Mononuclear cell (primary cell): ENCODE measurements at regions not wholly inside any gene's neighbourhood (a gene's known extent, or its start where the extent isn't known, plus 50 kb on each side); places are given as distances from the start of the nearest gene placed in this dataset.
"Not testable (repeated sequence)": the region's sequence is repeated elsewhere in the genome, so short reads cannot be mapped to it uniquely, and the experiment has no call there.

Source experiments
- H3K27me3 ChIP-seq: 2 replicates; pipeline ENCODE4 v1.6.0; 2011; ENCODE audit warnings: low read length, control low read depth; ENCODE audit not compliant: insufficient read depth
- H3K4me1 ChIP-seq: 2 replicates; pipeline ENCODE4 v1.5.1; 2011; ENCODE audit warnings: mild to moderate bottlenecking, low read length, control low read depth; ENCODE audit not compliant: insufficient read depth
- H3K4me3 ChIP-seq: 2 replicates; pipeline ENCODE4 v1.5.1; 2011; ENCODE audit warnings: mild to moderate bottlenecking, low read length, moderate library complexity
- H3K9me3 ChIP-seq: 2 replicates; pipeline ENCODE4 v1.5.1; 2011; ENCODE audit warnings: low read depth, mild to moderate bottlenecking, control low read depth, low read length

DNA sequence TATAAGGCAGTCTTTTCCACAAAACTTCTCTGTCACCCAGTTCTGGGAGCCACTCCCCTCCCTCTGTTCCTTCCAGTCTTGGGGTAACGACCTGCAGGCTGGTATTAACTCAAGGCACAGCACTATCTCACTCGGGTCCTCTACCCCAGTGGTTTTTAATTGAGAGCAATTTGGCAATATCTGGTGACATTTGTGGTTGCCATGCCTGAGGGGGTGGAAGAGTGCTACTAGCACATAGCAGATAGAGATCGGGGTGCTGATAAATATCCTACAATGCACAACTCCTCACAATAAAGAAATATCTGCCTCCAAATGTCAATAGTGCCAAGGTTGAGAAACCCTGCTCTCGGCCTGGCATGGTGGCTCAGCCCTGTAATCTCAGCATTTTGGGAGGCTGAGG, 117.7 kb upstream of the ABCC4 start:
- H3K27me3 ChIP-seq = peaks cover 3% of the 10 kb centered on the region
- H3K4me1 ChIP-seq = no peaks in the 10 kb centered on the region
- no peaks in the 10 kb centered on the region for H3K9me3 ChIP-seq
- no peak overlapping the region for H3K4me3 ChIP-seq

DNA sequence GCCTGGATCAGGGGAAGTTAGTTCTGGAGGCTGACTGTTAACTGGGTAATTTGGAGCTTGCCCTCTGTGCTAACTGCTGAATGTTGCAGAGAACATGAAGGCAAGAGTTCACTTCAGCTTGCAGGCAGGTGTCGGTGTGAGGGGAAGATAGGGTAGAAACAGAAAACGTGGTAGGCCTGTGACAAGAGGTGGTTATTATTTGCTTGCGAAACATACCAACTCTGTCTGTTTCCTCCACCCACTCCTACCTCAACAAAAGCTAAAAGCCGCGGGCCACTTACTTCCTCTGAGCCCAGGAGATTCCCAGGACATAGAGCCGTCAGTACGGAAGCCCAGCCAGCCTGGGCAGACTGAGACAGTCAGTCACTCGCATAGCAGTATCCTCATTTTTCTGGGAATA, 119.2 kb upstream of the ABCC4 start:
- no peaks in the 10 kb centered on the region for H3K9me3 ChIP-seq
- peaks cover 3% of the 10 kb centered on the region for H3K27me3 ChIP-seq
- H3K4me3 ChIP-seq = no peak overlapping the region
- H3K4me1 ChIP-seq = no peaks in the 10 kb centered on the region

DNA sequence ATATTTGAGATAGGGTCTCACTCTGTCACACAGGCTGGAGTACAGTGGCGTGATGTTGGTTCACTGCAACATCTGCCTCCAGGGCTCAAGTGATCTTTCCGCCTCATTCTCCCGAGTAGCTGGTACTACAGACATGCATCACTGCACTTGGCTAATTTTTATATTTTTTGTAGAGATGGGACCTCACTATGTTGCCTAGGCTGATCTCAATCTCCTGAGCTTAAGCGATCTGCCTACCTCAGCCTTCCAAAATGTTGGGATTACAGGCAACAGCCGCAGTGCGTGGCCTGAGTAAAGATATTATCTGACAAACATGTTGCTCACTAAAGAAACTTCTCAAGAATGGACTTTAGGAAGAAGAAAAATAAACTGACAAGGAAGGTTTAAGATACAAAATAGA, 125.4 kb upstream of the ABCC4 start:
- no peak overlapping the region for H3K4me3 ChIP-seq
- no peaks in the 10 kb centered on the region for H3K27me3 ChIP-seq
- no peaks in the 10 kb centered on the region for H3K9me3 ChIP-seq
- no peaks in the 10 kb centered on the region for H3K4me1 ChIP-seq

DNA sequence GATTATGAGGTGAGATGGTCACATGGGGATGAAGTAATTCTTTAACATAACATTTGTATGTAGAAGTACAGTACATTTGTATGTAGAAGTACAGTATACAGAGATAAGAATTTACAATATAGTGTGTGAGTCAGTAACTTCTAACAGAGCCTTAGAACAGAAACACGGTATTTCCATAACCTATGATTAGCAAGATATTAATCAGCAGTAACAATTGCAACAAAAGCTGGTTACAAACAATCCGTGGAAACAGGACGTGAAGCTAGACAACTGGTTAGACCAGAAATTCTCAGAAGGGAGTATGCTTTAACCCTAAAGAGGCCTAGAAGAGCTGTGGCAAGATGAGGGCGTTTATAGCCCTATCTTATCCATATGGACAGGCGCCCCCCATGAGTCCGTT, 122.0 kb upstream of the CLDN10 start:
- not testable (repeated sequence) for H3K4me3 ChIP-seq, H3K27me3 ChIP-seq, H3K9me3 ChIP-seq, H3K4me1 ChIP-seq

DNA sequence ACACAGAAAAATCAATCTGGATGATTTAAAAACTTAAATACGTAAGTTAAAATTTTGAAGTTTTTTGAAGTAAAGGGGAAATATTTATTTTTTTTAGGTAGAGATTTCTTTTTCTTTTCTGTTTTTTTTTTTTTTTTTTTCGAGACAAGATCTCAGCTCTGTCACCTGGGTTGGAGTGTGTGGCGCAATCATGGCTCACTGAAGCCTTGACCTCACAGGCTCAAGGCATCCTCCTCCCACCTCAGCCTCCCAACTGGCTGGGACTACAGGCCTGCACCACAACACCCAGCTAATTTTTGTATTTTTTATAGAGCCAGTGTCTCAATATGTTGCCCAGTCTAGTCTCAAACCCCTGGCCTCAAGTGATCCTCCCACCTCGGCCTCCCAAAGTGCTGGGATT, 120.4 kb upstream of the CLDN10 start:
- Histone ChIP-seq H3K27me3 (no peaks in the 10 kb centered on the region), H3K9me3 (no peaks in the 10 kb centered on the region), H3K4me1 (no peaks in the 10 kb centered on the region), H3K4me3 (no peak overlapping the region)

DNA sequence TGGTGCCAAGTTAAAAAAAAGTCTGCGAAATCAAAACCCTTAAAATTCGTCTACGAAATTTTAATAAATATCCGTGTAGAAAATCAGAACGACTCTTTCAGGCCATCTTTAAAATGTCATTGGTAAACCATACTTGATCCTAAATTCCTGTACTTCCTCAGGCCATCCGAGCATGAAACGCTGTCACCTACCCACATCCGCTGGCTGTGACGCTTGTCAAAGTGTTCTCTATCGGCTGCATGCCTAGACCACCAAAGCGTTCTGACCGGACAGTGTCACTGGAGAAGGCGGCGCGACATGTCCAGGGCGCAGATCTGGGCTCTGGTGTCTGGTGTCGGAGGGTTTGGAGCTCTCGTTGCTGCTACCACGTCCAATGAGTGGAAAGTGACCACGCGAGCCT, 119.0 kb upstream of the CLDN10 start:
- no peaks in the 10 kb centered on the region for H3K27me3 ChIP-seq
- no peaks in the 10 kb centered on the region for H3K4me1 ChIP-seq
- no peaks in the 10 kb centered on the region for H3K9me3 ChIP-seq
- no peak overlapping the region for H3K4me3 ChIP-seq

DNA sequence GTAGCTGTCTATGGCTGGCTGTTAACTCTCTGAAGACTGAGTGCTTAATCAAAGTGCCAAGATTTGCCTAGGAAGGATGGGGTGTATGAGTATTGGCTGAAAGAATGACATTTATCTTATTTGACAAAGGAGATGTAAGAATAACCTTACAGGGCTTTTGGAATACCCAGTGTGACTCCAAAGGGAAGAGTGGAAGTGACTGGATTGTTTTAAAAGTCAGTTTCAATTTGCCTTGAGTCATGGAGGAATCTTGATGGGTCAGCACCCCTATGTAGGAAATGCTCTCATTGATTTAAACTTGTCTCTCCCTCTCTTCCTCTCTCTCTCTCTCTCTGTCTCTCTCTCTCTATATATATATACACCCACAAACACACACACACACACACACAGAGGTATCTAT, 118.4 kb upstream of the CLDN10 start:
- Histone ChIP-seq H3K27me3 (no peaks in the 10 kb centered on the region), H3K4me1 (no peaks in the 10 kb centered on the region), H3K4me3 (no peak overlapping the region), H3K9me3 (no peaks in the 10 kb centered on the region)

DNA sequence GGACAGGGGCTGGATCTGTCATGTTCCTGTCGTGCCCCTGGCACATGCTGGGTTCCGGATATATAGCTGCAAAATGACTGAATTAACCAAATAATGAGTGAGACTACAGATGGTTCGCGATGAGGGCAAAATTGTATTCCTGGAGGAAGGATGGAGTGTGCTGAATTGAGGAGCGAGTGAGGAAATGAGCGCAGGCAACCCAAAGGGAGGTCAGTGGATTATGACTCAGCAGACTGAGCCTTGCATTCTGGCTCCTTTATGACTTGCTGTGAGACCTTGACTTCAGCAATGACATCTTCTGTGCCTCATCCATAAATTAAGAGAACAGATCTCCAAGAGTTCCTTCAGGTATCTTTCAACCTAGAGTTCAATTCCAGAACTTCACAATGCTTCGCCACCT, 115.0 kb upstream of the CLDN10 start:
- Histone ChIP-seq H3K27me3 (no peaks in the 10 kb centered on the region), H3K9me3 (no peaks in the 10 kb centered on the region), H3K4me1 (no peaks in the 10 kb centered on the region), H3K4me3 (no peak overlapping the region)

DNA sequence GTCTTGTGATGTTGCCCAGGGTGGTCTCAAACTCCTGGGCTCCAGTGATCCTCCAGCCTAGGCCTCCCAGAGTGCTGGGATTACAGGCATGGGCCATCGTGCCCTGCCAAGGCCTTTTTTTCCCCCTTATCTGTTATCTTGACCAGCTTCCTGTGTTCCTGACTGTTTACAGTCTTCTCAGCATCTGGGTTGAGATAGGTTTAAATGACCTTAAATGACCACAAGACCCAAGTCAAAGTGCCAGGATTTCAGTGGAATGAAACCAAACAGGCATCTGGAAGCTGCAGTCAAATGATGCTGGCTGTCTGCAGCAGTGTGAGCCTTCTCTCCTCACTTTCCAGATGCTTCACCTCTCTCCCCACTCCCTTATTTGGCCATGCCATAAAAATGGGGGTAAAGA, 114.2 kb upstream of the CLDN10 start:
- no peaks in the 10 kb centered on the region for H3K27me3 ChIP-seq
- H3K4me1 ChIP-seq = no peaks in the 10 kb centered on the region
- H3K4me3 ChIP-seq = no peak overlapping the region
- H3K9me3 ChIP-seq = no peaks in the 10 kb centered on the region

DNA sequence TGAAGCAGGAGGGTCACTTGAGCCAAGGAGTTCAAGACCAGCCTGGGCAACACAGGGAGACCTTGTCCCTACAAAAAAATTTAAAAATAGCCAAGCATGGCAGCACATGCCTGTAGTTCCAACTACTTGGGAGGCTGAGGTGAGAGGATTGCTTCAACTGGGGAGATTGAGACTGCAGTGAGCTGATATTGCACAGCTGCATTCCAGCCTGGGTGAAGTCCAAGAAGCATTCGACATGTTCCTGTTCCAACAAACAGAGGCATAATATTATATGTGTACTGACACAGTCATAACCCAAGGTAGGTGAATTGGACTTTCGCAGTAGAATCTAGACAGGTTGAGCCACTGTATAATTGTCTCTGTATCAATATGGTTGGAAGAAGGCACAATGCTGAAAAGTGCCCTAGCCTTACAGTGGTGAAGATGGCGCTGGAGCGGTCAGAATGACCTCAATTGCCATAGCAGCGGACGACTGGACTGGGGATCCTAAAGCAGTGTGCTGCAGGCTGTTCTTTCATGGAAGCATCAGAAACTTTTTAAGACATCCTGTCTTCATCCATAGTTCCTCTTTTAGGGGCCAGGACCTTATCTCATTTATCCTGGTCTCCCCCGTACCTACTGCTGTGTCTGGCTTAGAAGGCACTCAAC, 112.0 kb upstream of the CLDN10 start:
- Histone ChIP-seq H3K4me1 (no peaks in the 10 kb centered on the region), H3K27me3 (no peaks in the 10 kb centered on the region), H3K9me3 (no peaks in the 10 kb centered on the region), H3K4me3 (no peak overlapping the region)

DNA sequence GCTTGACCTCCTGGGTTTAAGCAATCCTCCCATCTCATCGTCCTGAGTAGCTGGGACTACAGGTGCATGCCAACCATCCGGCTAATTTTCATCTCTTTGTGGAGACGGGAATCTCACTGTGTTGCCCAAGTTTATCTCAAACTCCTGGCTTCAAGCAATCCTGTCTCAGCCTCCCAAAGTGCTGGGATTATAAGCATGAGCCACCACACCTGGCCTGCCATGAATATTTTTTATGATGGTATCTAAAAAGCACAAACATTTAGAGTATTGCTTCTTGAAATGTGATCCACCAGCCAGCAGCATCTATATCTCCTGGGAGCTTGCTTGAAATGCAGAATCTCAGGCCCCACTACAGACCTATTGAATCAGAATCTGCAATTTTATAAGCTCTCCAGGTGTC, 111.2 kb upstream of the CLDN10 start:
- Histone ChIP-seq H3K4me1 (no peaks in the 10 kb centered on the region), H3K4me3 (no peak overlapping the region), H3K27me3 (no peaks in the 10 kb centered on the region), H3K9me3 (no peaks in the 10 kb centered on the region)

DNA sequence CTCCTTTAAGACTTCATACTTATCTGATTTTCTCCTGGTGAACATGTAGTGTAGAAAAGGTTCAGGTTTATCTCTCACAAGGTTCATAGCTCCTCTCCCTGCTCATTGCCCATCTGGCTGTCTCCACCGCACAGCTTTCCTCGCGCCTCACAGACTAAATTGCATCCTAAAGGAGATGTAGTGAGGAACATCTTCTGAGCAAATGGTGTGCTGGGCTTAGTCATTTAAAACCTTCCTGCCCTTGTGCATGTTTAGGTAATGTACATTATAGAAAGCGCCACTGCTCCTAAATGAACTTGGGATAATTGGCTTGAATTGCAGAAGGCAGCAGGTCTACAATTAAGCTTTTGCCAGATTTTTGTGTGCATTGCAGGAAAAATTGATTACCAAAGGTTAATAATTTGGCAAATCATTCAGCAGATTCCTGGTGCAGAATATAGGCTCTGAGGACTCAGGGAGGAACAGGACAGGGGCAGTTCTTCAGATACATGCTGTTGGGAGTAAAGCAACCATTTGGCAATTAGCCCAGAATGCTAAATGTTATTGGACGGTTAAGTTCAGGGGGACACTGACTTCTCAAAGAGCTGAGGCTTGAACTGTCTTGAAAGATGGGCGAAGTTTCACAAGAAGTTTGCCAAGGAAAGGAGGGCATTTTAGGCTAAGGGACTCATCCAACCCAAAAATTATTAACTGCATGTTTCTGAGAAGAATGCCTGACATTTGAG, 108.4 kb upstream of the CLDN10 start:
- Histone ChIP-seq H3K4me1 (no peaks in the 10 kb centered on the region), H3K4me3 (no peak overlapping the region), H3K27me3 (no peaks in the 10 kb centered on the region), H3K9me3 (no peaks in the 10 kb centered on the region)

DNA sequence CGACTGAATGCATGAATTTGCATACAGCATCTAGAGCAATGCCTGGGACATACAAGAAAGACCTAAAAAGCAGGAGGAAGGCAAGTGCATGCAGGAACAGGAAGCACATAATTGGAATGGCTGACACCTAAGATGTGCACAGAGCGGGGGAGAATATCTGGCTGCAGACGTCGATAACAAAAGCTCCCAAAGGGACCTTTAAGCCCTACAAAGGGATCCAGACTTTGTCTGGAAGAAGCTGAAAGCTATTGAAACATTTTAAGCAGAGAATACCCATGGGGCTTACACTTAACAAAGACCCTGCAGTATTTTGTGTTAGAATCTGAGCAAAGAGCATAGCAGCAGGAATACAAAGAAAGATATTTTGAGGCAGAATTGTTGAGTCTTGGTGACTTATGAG, 107.4 kb upstream of the CLDN10 start:
- H3K4me3 ChIP-seq = no peak overlapping the region
- no peaks in the 10 kb centered on the region for H3K27me3 ChIP-seq
- no peaks in the 10 kb centered on the region for H3K9me3 ChIP-seq
- H3K4me1 ChIP-seq = no peaks in the 10 kb centered on the region

DNA sequence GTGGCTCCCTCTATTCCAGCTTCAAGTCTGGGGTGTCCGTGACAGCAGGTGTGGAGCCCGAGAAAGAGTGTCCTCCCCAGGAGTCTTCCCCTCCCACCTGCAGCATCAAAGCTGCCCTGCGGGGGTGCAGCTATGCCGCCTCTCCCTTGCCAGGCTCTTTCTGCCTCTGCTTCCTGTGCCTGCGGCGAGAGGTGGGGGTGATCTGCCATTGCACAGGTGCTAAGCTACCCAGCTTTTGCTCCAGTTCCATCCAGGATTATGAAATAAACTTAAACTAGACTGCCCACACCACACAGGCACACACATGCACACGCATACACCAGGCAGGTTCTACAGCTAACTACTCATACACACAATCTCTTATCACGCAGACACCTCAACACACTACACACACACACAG, 104.7 kb upstream of the CLDN10 start:
- Histone ChIP-seq H3K4me3 (no peak overlapping the region), H3K9me3 (no peaks in the 10 kb centered on the region), H3K4me1 (no peaks in the 10 kb centered on the region)

DNA sequence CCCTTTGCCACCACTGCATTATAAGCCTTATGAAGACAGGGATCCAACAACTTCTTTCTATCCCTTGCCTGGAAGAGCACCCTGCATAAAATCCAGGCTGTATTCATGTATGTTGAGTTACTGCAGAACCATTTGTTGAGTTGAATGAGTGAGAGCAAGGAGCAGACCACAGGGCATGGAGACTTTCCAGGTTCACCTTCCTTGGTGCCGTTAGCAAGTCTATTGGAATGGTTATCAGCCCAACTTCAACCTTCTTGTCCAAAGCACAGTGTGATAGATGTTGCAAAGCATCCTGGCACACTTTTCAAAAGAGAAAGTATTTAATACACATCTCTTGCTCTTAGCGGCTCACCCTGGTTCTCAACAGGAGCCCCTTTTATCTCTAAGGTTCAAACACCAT, 100.9 kb upstream of the CLDN10 start:
- Histone ChIP-seq H3K4me3 (no peak overlapping the region), H3K9me3 (no peaks in the 10 kb centered on the region), H3K27me3 (no peaks in the 10 kb centered on the region), H3K4me1 (peaks cover 3% of the 10 kb centered on the region)

More for the DNA sequence above, 104.7 kb upstream of the CLDN10 start:
- no peaks in the 10 kb centered on the region for H3K27me3 ChIP-seq

DNA sequence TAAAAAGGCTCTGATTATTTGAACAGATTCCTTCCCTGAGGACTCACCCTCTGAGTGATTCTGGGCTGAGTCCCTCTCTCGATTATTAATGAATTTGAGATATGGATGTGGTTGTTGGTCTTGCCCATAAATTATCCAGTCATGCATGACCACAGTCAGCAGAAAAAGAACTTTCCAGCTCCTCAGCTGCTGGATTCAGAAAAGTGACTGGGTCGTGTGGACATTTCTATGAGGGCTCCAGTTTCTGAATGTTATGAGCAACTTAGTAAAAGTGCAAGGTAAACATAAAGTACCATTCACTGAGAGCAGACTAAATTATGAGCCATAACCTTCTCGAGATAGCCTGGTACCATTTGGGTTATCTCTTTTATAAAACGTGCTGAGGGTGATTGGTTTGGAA, 100.1 kb upstream of the CLDN10 start:
- Histone ChIP-seq H3K4me1 (peaks cover 10% of the 10 kb centered on the region), H3K4me3 (no peak overlapping the region), H3K9me3 (no peaks in the 10 kb centered on the region), H3K27me3 (no peaks in the 10 kb centered on the region)
